ENCODE measurements at regions not wholly inside any gene's neighbourhood (a gene's known extent, or its start where the extent isn't known, plus 50 kb on each side); places are given as distances from the start of the nearest gene placed in this dataset.
"Not testable (repeated sequence)": the region's sequence is repeated elsewhere in the genome, so short reads cannot be mapped to it uniquely, and the experiment has no call there.

- DNase-seq: no peak
Observed at GRCh38 chr12:127822809-127823411, 444.1 kb upstream of the TMEM132C start.

GRCh38 chr12:127823801-127824200 is 443.2 kb upstream of the TMEM132C start:
- DNase-seq: no peak

- DNase-seq: no peak
Observed at GRCh38 chr12:127829281-127830064, 437.5 kb upstream of the TMEM132C start.

- DNase-seq: no peak
Observed at GRCh38 chr12:127830065-127830460, 436.9 kb upstream of the TMEM132C start.

- no peak for DNase-seq
Observed at GRCh38 chr12:127830730-127831129, 436.2 kb upstream of the TMEM132C start.

- DNase-seq: no peak
Observed at GRCh38 chr12:127832172-127832571, 434.8 kb upstream of the TMEM132C start.

GRCh38 chr12:127836802-127837201 is 430.2 kb upstream of the TMEM132C start:
- DNase-seq: not testable (repeated sequence)

- no peak for DNase-seq
Observed at GRCh38 chr12:127857661-127858060, 409.3 kb upstream of the TMEM132C start.

GRCh38 chr12:127860536-127860935 is 406.4 kb upstream of the TMEM132C start:
- no peak for DNase-seq

GRCh38 chr12:127861406-127861805 is 405.6 kb upstream of the TMEM132C start:
- DNase-seq: no peak

GRCh38 chr12:127873306-127873705 is 393.7 kb upstream of the TMEM132C start:
- DNase-seq: no peak

- DNase-seq: no peak
Observed at GRCh38 chr12:127881371-127882140, 385.4 kb upstream of the TMEM132C start.

- no peak for DNase-seq
Observed at GRCh38 chr12:127883013-127883412, 384.0 kb upstream of the TMEM132C start.

GRCh38 chr12:127885954-127886750 is 380.8 kb upstream of the TMEM132C start:
- DNase-seq: no peak

- no peak for DNase-seq
Observed at GRCh38 chr12:127886827-127887226, 380.1 kb upstream of the TMEM132C start.

GRCh38 chr12:127888943-127889719 is 377.8 kb upstream of the TMEM132C start:
- DNase-seq: no peak

GRCh38 chr12:127893895-127894609 is 372.9 kb upstream of the TMEM132C start:
- DNase-seq: no peak

- no peak for DNase-seq
Observed at GRCh38 chr12:127896661-127897060, 370.3 kb upstream of the TMEM132C start.

- no peak for DNase-seq
Observed at GRCh38 chr12:127898616-127899015, 368.4 kb upstream of the TMEM132C start.

GRCh38 chr12:127899971-127900370 is 367.0 kb upstream of the TMEM132C start:
- no peak for DNase-seq

- no peak for DNase-seq
Observed at GRCh38 chr12:127900386-127900785, 366.6 kb upstream of the TMEM132C start.
